K562 (cell line): ENCODE measurements at regions not wholly inside any gene's neighbourhood (a gene's known extent, or its start where the extent isn't known, plus 50 kb on each side); places are given as distances from the start of the nearest gene placed in this dataset.

Experiments used
- CEBPB ChIP-seq: fragments of 450-650 bp; IDR thresholded peaks from 2 replicates; pipeline ENCODE4 v1.6.1; 2016; ENCODE audit warnings: missing genetic modification characterization, missing compliant biosample characterization
- JUNB ChIP-seq: fragments of 450-650 bp; formaldehyde crosslinking; conservative IDR thresholded peaks from 2 replicates; pipeline ENCODE4 v1.4.0; 2020; ENCODE audit warnings: mild to moderate bottlenecking
- KDM5B ChIP-seq: fragments of 200-600 bp; sonication (generic); IDR thresholded peaks from 2 replicates; pipeline ENCODE4 v1.6.1; 2012; ENCODE audit warnings: low read depth, mild to moderate bottlenecking, moderate library complexity, low read length, control low read depth, inconsistent platforms; ENCODE audit not compliant: insufficient replicate concordance
- MNT ChIP-seq, 2 experiments: fragments of 450-650 bp; conservative IDR thresholded peaks; 2 replicates each; pipeline ENCODE4 v1.6.1; 2017; ENCODE audit warnings: mild to moderate bottlenecking in 2 of 2, moderate library complexity in 2 of 2
- POLR2AphosphoS5 ChIP-seq: IDR thresholded peaks from 2 replicates; pipeline ENCODE4 v1.6.1; 2011; ENCODE audit warnings: mild to moderate bottlenecking, low read depth, low read length, moderate library complexity; ENCODE audit not compliant: control insufficient read depth, insufficient read depth
- PPARD ChIP-seq: fragments of 250-450 bp; sonication (Bioruptor Pico); IDR thresholded peaks from 2 replicates; pipeline ENCODE4 v1.8.0; 2022; ENCODE audit warnings: inconsistent platforms, mild to moderate bottlenecking, moderate library complexity
- ZNF609 ChIP-seq: sonication (generic); formaldehyde crosslinking; IDR thresholded peaks from 2 replicates; pipeline ENCODE4 v1.8.1; 2023; ENCODE audit warnings: missing genetic modification reagents, mild to moderate bottlenecking, borderline replicate concordance
- ZZZ3 ChIP-seq: fragments of 450-650 bp; IDR thresholded peaks from 2 replicates; pipeline ENCODE4 v1.6.1; 2016; ENCODE audit warnings: antibody characterized with exemption, mild to moderate bottlenecking, moderate library complexity
- TF ChIP-seq, protein P1 (sequence below): sonication (generic); formaldehyde crosslinking; IDR thresholded peaks from 2 replicates; pipeline ENCODE4 v1.8.0; 2022; ENCODE audit warnings: missing genetic modification reagents, mild to moderate bottlenecking, borderline replicate concordance
- TF ChIP-seq, protein P2 (sequence below), 3 experiments: IDR thresholded peaks in 2 of 3; conservative IDR thresholded peaks in 1 of 3; 2 replicates each; pipeline ENCODE4 v1.5.1; 2011 to 2012; ENCODE audit warnings: low read length in 3 of 3, mild to moderate bottlenecking in 3 of 3, control low read depth in 2 of 3, improper control_type of control experiment in 1 of 3, inconsistent platforms in 1 of 3, low read depth in 1 of 3, mixed read lengths in 1 of 3, moderate library complexity in 1 of 3; ENCODE audit not compliant: insufficient read depth in 2 of 3

DNA sequence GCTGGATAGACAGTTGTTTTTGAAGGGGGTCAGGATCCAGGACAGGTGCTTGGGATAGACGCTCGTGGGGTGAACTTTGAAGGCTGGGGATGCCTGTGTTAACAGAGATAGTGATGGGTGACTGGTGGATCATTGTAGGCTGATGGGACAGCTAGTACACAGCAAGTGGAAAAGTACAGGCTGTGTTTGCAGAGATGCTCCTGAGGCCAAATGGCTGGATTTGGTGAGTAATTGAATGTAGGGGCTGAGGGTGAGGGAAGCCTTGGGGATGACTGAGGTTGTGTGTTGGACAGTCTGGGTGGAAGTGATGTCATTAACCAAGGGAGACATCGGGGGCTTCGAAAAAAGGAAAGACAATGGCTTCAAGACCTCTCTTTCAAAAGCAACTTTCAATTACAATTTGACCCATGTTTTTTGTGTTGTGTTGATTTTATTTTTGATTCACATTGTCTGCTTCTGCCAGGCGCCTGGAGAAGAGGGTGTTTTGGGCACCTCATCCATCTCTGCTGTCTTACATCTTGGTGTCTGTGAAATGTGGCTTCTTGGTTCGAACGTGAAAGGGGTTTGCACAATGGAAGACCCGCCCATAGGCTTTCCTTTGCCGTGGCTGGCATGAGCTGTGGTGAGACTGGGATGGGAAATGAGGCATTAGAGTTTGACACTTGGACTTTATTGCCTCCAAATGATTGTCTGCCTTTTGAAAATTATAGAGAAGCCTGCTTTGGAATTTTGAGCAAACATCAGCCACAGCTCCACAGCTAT is 147.5 kb downstream of the FOXD2 start:
- TF ChIP-seq ZNF609 (CRISPR knock-in tag) (no peak), PPARD (CRISPR knock-in tag) (no peak), MNT (conservative IDR thresholded peaks at IDR 0.05) (no peak), JUNB (no peak), POLR2AphosphoS5 (no peak), ZZZ3 (no peak), CEBPB (no peak), KDM5B (no peak)
- TF ChIP-seq, protein P1, sequence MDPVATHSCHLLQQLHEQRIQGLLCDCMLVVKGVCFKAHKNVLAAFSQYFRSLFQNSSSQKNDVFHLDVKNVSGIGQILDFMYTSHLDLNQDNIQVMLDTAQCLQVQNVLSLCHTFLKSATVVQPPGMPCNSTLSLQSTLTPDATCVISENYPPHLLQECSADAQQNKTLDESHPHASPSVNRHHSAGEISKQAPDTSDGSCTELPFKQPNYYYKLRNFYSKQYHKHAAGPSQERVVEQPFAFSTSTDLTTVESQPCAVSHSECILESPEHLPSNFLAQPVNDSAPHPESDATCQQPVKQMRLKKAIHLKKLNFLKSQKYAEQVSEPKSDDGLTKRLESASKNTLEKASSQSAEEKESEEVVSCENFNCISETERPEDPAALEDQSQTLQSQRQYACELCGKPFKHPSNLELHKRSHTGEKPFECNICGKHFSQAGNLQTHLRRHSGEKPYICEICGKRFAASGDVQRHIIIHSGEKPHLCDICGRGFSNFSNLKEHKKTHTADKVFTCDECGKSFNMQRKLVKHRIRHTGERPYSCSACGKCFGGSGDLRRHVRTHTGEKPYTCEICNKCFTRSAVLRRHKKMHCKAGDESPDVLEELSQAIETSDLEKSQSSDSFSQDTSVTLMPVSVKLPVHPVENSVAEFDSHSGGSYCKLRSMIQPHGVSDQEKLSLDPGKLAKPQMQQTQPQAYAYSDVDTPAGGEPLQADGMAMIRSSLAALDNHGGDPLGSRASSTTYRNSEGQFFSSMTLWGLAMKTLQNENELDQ (CRISPR knock-in tag): no peak
- TF ChIP-seq, protein P2, sequence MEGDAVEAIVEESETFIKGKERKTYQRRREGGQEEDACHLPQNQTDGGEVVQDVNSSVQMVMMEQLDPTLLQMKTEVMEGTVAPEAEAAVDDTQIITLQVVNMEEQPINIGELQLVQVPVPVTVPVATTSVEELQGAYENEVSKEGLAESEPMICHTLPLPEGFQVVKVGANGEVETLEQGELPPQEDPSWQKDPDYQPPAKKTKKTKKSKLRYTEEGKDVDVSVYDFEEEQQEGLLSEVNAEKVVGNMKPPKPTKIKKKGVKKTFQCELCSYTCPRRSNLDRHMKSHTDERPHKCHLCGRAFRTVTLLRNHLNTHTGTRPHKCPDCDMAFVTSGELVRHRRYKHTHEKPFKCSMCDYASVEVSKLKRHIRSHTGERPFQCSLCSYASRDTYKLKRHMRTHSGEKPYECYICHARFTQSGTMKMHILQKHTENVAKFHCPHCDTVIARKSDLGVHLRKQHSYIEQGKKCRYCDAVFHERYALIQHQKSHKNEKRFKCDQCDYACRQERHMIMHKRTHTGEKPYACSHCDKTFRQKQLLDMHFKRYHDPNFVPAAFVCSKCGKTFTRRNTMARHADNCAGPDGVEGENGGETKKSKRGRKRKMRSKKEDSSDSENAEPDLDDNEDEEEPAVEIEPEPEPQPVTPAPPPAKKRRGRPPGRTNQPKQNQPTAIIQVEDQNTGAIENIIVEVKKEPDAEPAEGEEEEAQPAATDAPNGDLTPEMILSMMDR (IDR thresholded peaks at IDR 0.05 in 2 of 3, conservative IDR thresholded peaks at IDR 0.05 in 1 of 3; ENCODE audit: insufficient read depth in 2 of 3, low read depth in 1 of 3, low read length in 3 of 3): no peak
